Neuronal stem cell (in vitro differentiated cells): ENCODE measurements at regions not wholly inside any gene's neighbourhood (a gene's known extent, or its start where the extent isn't known, plus 50 kb on each side); places are given as distances from the start of the nearest gene placed in this dataset.
"Not testable (repeated sequence)": the region's sequence is repeated elsewhere in the genome, so short reads cannot be mapped to it uniquely, and the experiment has no call there.

Source experiments
- DNase-seq: peaks from one replicate; pipeline ENCODE4 v3.0.0-alpha.2; 2013; ENCODE audit warnings: low spot score
- H2AFZ ChIP-seq: one replicate; pipeline ENCODE4 v1.6.1; 2013; ENCODE audit warnings: mild to moderate bottlenecking, low read length, inconsistent platforms
- H2AK5ac ChIP-seq: 2 replicates; pipeline ENCODE4 v1.6.1; 2013; ENCODE audit warnings: low read depth, mild to moderate bottlenecking, inconsistent platforms, low read length, moderate library complexity, mixed read lengths
- H2BK120ac ChIP-seq: 2 replicates; pipeline ENCODE4 v1.6.1; 2013; ENCODE audit warnings: low read depth, mild to moderate bottlenecking, inconsistent platforms, low read length, moderate library complexity, mixed read lengths
- H2BK12ac ChIP-seq: one replicate; pipeline ENCODE4 v1.6.1; 2013; ENCODE audit warnings: low read length, inconsistent platforms
- H2BK15ac ChIP-seq: 2 replicates; pipeline ENCODE4 v1.6.1; 2013; ENCODE audit warnings: mild to moderate bottlenecking, low read length, inconsistent platforms, mixed read lengths
- H2BK5ac ChIP-seq: one replicate; pipeline ENCODE4 v1.6.1; 2013; ENCODE audit warnings: inconsistent platforms, mild to moderate bottlenecking, low read length, moderate library complexity
- H3K14ac ChIP-seq: one replicate; pipeline ENCODE4 v1.6.1; 2013; ENCODE audit warnings: low read length, inconsistent platforms
- H3K18ac ChIP-seq: 2 replicates; pipeline ENCODE4 v1.6.1; 2013; ENCODE audit warnings: low read length, inconsistent platforms
- H3K23ac ChIP-seq: 2 replicates; pipeline ENCODE4 v1.6.1; 2013; ENCODE audit warnings: low read depth, mild to moderate bottlenecking, mixed read lengths, low read length, inconsistent platforms; ENCODE audit not compliant: poor library complexity
- H3K27ac ChIP-seq: replicated peaks from 3 replicates; pipeline ENCODE4 v1.5.1; 2013; ENCODE audit warnings: low read length, inconsistent platforms
- H3K27me3 ChIP-seq, 3 experiments: 2 replicates each; pipeline ENCODE4 v1.6.1; 2013; ENCODE audit warnings: low read length in 3 of 3, mild to moderate bottlenecking in 2 of 3, inconsistent platforms in 1 of 3, low read depth in 1 of 3, mixed read lengths in 1 of 3, moderate library complexity in 1 of 3; ENCODE audit not compliant: control insufficient read depth in 3 of 3, insufficient read depth in 3 of 3
- H3K36me3 ChIP-seq, 2 donors: replicated peaks in 1 of 2; 2 replicates each; pipeline ENCODE4 v1.6.1; 2013; ENCODE audit warnings: low read length in 2 of 2; ENCODE audit not compliant: control insufficient read depth in 2 of 2, insufficient read depth in 2 of 2
- H3K4ac ChIP-seq: 2 replicates; pipeline ENCODE4 v1.6.1; 2013; ENCODE audit warnings: inconsistent platforms, mild to moderate bottlenecking, low read length, moderate library complexity
- H3K4me1 ChIP-seq, 2 donors: 1 replicate in 1 of 2; 2 replicates in 1 of 2; pipeline ENCODE4 v1.6.1; 2013; ENCODE audit warnings: low read length in 2 of 2, low read depth in 1 of 2; ENCODE audit not compliant: control insufficient read depth in 2 of 2, insufficient read depth in 1 of 2
- H3K4me2 ChIP-seq: one replicate; pipeline ENCODE4 v1.6.1; 2013; ENCODE audit warnings: mild to moderate bottlenecking, low read length, inconsistent platforms; ENCODE audit not compliant: insufficient read depth, poor library complexity, severe bottlenecking
- H3K4me3 ChIP-seq, 2 donors: 2 replicates each; pipeline ENCODE4 v1.5.1; 2013; ENCODE audit warnings: low read length in 2 of 2, mild to moderate bottlenecking in 2 of 2, inconsistent platforms in 1 of 2, moderate library complexity in 1 of 2
- H3K79me1 ChIP-seq: one replicate; pipeline ENCODE4 v1.6.1; 2013; ENCODE audit warnings: low read depth, mild to moderate bottlenecking, inconsistent platforms, low read length, moderate library complexity
- H3K9ac ChIP-seq: one replicate; pipeline ENCODE4 v1.6.1; 2013; ENCODE audit warnings: mild to moderate bottlenecking, low read depth, low read length, inconsistent platforms; ENCODE audit not compliant: poor library complexity
- H3K9me3 ChIP-seq, 2 donors: replicated peaks in 1 of 2; 2 replicates each; pipeline versions ENCODE3 to v1.6.1; 2013; ENCODE audit warnings: low read length in 2 of 2, mild to moderate bottlenecking in 2 of 2, inconsistent platforms in 1 of 2, low read depth in 1 of 2, mixed read lengths in 1 of 2, moderate library complexity in 1 of 2; ENCODE audit not compliant: control insufficient read depth in 2 of 2, insufficient read depth in 1 of 2
- H4K8ac ChIP-seq: one replicate; pipeline ENCODE4 v1.6.1; 2013; ENCODE audit warnings: low read depth, mild to moderate bottlenecking, inconsistent platforms, low read length, moderate library complexity
- H4K91ac ChIP-seq: one replicate; pipeline ENCODE4 v1.6.1; 2013; ENCODE audit warnings: low read length, low read depth, mild to moderate bottlenecking, inconsistent platforms; ENCODE audit not compliant: poor library complexity
- WGBS, 2 donors: extraction: QIAGEN DNeasy Blood & Tissue Kit; methylation state at CpG; one replicate each; pipeline ENCODE4 v1.1.7; 2013; ENCODE audit warnings: missing lambda C conversion rate in 2 of 2, mixed read lengths in 1 of 2; ENCODE audit not compliant: insufficient read length in 2 of 2, insufficient replicate concordance in 1 of 2; ENCODE audit errors: extremely low coverage in 2 of 2; 5-methylcytosine and 5-hydroxymethylcytosine counted together

DNA sequence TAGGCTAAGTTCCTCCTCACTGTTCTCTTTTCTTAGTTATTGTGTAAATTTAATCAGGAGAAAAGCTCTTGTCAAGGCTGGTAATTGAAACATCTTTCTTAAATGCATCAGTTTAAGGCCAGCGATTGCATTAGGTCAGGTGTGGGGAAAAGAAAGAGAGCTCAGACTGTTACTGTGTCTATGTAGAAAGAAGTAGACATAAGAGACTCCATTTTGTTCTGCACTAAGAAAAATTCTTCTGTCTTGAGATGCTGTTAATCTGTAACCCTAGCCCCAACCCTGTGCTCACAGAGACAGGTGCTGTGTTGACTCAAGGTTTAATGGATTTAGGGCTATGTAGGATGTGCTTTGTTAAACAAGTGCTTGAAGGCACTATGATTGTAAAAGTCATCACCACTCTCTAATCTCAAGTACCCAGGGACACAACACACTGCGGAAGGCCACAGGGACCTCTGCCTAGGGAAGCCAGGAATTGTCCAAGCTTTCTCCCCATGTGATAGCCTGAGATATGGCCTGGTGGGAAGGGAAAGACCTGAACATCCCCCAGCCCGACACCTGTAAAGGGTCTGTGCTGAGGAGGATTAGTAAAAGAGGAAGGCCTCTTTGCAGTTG, 364.1 kb downstream of the ZNF248 start:
- not testable (repeated sequence) for H3K23ac ChIP-seq, H3K27ac ChIP-seq, H3K4me1 ChIP-seq, H4K8ac ChIP-seq, H3K14ac ChIP-seq, H2AK5ac ChIP-seq, H3K4me3 ChIP-seq, DNase-seq, H2BK15ac ChIP-seq, H4K91ac ChIP-seq, H3K9ac ChIP-seq, H3K27me3 ChIP-seq, H2BK12ac ChIP-seq, H3K18ac ChIP-seq, H3K36me3 ChIP-seq, H3K4me2 ChIP-seq, H3K4ac ChIP-seq, H3K79me1 ChIP-seq, H2BK120ac ChIP-seq, H2AFZ ChIP-seq, H2BK5ac ChIP-seq
- WGBS, 2 donors, result no CpG with 5 or more reads among the region's 3 CpGs
- H3K9me3 ChIP-seq, result peaks cover 0 to 16% of the 10 kb centered on the region in 2 donors

DNA sequence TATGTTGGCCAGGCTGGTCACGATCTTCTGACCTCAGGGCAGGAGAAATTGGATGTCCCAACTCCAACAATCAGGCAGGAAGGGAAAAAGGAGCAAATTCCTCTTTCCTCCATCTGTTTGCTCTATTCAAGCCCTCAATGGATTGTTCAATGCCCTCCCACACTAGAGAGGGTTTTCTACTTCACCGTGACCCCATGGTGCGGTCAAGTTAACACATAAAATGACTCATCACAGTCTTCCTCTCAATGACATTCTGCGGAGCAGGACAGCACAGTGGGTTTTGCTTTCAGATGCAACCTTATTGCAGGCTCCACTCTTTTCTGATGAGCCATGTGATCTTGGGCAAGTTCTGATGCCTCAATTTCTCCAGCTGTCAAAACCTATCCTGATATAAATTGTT, 364.9 kb downstream of the ANKRD30A start:
- no peak overlapping the region for H3K9ac ChIP-seq
- H2AK5ac ChIP-seq, result no peak overlapping the region
- no peak overlapping the region for H2BK12ac ChIP-seq
- H3K4me2 ChIP-seq, result no peak overlapping the region
- H3K4me3 ChIP-seq, result no peak overlapping the region
- peaks cover 0 to 12% of the 10 kb centered on the region in 2 donors for H3K9me3 ChIP-seq
- no peak overlapping the region for H3K14ac ChIP-seq
- H3K27me3 ChIP-seq, result no peaks in the 10 kb centered on the region
- H3K79me1 ChIP-seq, result no peaks in the 10 kb centered on the region
- no peaks in the 10 kb centered on the region for H3K4me1 ChIP-seq
- H2AFZ ChIP-seq, result no peak overlapping the region
- no peak for DNase-seq
- WGBS, 2 donors, result no CpG with 5 or more reads among the region's 4 CpGs
- no peak overlapping the region for H2BK5ac ChIP-seq
- no peak overlapping the region for H2BK120ac ChIP-seq
- H4K91ac ChIP-seq, result no peak overlapping the region
- H4K8ac ChIP-seq, result no peak overlapping the region
- H3K27ac ChIP-seq, result no peak overlapping the region
- H3K23ac ChIP-seq, result no peak overlapping the region
- no peak overlapping the region for H3K4ac ChIP-seq
- H3K36me3 ChIP-seq, result no peaks in the 10 kb centered on the region
- H3K18ac ChIP-seq, result no peak overlapping the region
- no peak overlapping the region for H2BK15ac ChIP-seq

DNA sequence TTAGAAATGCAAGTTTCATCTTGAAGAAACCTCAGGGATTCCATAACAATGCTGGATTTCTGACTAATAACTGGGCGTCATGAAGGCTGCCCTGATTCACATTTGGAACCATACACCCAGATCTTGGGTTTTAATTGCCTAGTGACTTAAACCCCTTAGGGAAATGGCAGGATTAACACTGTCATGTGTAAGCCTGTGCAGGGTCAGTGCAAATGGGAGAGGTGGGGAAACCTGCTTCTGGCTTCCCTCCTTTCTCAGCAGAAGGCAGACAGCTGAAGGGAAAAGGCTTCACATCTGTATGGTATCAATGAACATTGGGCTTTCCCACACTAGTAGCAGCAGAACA, 364.2 kb downstream of the ANKRD30A start:
- Histone ChIP-seq H3K27me3 (no peaks in the 10 kb centered on the region), H2BK120ac (no peak overlapping the region), H4K91ac (no peak overlapping the region), H3K9ac (no peak overlapping the region), H2BK15ac (no peak overlapping the region), H2BK5ac (no peak overlapping the region), H3K23ac (no peak overlapping the region), H3K14ac (no peak overlapping the region), H3K9me3 (peaks cover 0 to 12% of the 10 kb centered on the region in 2 donors), H3K27ac (no peak overlapping the region), H3K4me2 (no peak overlapping the region), H2BK12ac (no peak overlapping the region), H3K18ac (no peak overlapping the region), H3K4ac (no peak overlapping the region), H2AFZ (no peak overlapping the region), H3K79me1 (no peaks in the 10 kb centered on the region), H3K4me1 (no peaks in the 10 kb centered on the region), H3K36me3 (no peaks in the 10 kb centered on the region), H3K4me3 (no peak overlapping the region), H4K8ac (no peak overlapping the region), H2AK5ac (no peak overlapping the region)
- WGBS, 2 donors, result no CpG with 5 or more reads among the region's 1 CpG
- no peak for DNase-seq

DNA sequence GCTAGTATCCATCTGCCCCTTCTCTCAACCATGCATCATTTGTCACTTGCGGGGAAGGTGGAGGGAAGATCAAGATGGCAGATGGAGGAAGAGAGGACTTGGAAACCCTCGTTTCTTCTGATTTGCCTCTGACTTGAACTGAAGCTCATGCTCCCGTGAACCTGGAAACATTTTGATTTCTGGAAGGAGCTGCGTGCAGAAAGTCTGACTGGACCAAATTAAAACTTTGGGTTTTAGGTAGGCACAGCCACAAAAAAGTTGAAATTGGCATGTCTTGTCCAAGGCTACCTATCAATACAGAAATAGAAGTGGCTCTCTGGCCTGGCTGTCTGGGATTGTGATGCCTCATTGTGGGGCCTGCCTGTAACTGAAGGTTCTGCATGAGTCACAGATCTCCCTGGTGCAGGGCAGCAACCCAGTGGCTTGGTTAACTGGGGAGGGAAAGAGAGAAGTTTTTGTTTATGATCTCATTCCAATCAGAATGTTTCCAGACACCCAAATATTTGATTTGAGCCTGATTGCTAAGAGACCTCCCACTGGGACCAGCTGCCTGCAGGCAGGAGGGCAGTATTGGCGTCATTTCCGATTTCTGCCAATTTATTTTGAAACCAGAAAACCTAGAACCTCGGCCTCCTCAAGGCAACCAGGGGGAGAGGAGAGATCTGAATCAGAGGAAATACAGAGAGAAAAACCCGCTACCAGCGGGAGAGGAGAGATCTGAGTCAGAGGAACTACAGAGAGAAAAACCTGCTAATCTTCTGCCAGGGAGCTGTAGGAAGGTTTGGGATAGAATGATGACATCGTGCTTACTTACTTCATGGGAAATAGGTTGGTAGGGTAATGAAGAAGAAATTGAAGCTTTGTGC, 363.6 kb downstream of the ANKRD30A start:
- peaks cover 0 to 11% of the 10 kb centered on the region in 2 donors for H3K9me3 ChIP-seq

More for the DNA sequence above, 363.6 kb downstream of the ANKRD30A start:
- Histone ChIP-seq H3K4me2 (no peak overlapping the region), H2BK12ac (no peak overlapping the region), H3K27ac (no peak overlapping the region), H2BK5ac (no peak overlapping the region), H3K23ac (no peak overlapping the region), H3K4me3 (no peak overlapping the region), H2AK5ac (no peak overlapping the region), H3K4me1 (no peaks in the 10 kb centered on the region), H4K91ac (no peak overlapping the region), H3K9ac (no peak overlapping the region), H3K18ac (no peak overlapping the region), H2BK120ac (no peak overlapping the region), H3K14ac (no peak overlapping the region), H3K27me3 (no peaks in the 10 kb centered on the region), H2AFZ (no peak overlapping the region), H3K79me1 (no peaks in the 10 kb centered on the region), H3K4ac (no peak overlapping the region), H3K36me3 (no peaks in the 10 kb centered on the region), H2BK15ac (no peak overlapping the region), H4K8ac (no peak overlapping the region)
- no CpG with 5 or more reads among the region's 10 CpGs for WGBS, 2 donors
- no peak for DNase-seq
